ENCODE measurements at regions not wholly inside any gene's neighbourhood (a gene's known extent, or its start where the extent isn't known, plus 50 kb on each side); places are given as distances from the start of the nearest gene placed in this dataset.
"Not testable (repeated sequence)": the region's sequence is repeated elsewhere in the genome, so short reads cannot be mapped to it uniquely, and the experiment has no call there.

GRCh38 chr1:194067772-194068171 lies 881.4 kb upstream of the B3GALT2 start:
- no peak for DNase-seq (ENCODE audit: low read depth)

- no peak for DNase-seq (ENCODE audit: low read depth)
Measured at GRCh38 chr1:194062962-194063361, 876.5 kb upstream of the B3GALT2 start.

DNA sequence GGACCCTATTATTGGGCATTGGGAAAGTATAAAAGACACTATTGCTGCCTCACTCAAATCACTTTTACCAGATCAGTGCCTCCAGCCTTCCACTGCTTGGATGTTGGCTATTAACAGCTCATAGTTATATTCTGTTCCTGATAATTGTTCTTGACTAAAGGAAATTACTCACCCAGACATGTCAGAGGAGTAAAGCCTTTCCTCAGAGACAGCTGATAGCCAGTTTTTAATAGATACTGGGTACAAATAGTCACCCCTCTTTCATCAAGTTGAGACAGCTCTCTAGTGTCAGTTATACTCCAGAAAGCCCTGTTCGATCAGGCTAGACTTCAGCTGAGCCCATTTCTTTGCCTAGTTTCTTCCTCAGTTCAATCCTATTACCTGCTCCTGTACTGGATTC lies 876.1 kb upstream of the B3GALT2 start:
- DNase-seq (ENCODE audit: low read depth), result no peak

DNA sequence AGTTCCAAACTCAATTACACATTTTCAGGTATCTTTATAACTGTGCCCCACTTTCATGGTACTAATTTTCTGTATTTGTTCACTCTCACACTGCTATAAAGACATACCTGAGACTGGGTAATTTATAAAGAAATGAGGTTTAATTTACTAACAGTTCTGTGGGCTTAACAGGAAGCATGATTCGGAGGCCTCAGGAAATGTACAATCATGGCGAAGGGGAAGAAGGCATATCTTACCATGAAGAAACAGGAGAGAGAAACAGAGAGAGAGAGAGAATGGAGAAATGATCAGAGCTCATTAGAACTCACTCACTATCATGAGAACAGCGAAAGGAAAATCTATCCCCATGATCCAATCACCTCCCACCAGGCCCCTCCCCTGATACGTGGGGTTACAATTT lies 874.1 kb upstream of the B3GALT2 start:
- DNase-seq (ENCODE audit: low read depth), result no peak

- DNase-seq (ENCODE audit: low read depth), result not testable (repeated sequence)
Measured at GRCh38 chr1:194058268-194058667, 871.9 kb upstream of the B3GALT2 start.

- no peak for DNase-seq (ENCODE audit: low read depth)
Measured at GRCh38 chr1:194056169-194056568, 869.8 kb upstream of the B3GALT2 start.

DNA sequence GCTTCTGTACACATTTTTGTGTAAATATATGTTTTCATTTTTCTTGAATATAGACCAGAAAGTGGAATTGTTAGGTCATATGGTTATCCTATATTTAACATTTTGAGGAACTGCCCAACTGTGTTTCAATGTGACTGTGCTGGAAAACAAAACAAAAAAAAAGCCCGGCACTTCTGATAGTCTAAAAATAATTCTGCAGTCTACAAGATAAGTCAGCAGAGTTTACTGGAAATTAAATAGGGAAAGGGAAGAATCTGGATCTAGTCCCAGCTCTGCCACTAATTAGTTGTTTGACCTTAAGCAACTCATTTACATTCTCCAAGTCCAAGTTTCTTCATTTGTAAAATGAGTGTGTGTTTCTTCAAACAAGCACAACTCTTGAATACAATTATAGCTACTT lies 869.1 kb upstream of the B3GALT2 start:
- no peak for DNase-seq (ENCODE audit: low read depth)

GRCh38 chr1:194052514-194053338 lies 866.3 kb upstream of the B3GALT2 start:
- no peak for DNase-seq (ENCODE audit: low read depth)

- no peak for DNase-seq (ENCODE audit: low read depth)
Measured at GRCh38 chr1:194047921-194048320, 861.5 kb upstream of the B3GALT2 start.

GRCh38 chr1:194047206-194047605 lies 860.8 kb upstream of the B3GALT2 start:
- DNase-seq (ENCODE audit: low read depth), result no peak

DNA sequence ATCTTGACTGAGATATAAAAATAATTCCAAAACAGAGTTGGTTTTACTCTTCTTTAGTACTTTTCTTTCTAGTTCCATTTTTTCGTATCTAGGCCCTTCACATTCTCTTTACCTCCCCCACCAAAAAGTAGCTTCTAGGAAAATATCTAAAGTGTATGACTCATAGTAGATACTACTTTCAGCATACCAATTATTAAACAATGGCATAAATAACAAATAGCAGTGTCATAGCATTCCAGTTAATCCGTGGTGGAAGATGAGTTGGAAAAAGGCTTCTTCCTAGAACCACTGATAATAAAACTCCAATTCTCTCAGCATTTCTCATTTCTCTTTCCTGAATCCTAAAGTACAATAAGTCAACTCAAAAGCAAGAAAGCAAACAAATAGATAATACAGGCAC lies 859.0 kb upstream of the B3GALT2 start:
- no peak for DNase-seq (ENCODE audit: low read depth)

DNA sequence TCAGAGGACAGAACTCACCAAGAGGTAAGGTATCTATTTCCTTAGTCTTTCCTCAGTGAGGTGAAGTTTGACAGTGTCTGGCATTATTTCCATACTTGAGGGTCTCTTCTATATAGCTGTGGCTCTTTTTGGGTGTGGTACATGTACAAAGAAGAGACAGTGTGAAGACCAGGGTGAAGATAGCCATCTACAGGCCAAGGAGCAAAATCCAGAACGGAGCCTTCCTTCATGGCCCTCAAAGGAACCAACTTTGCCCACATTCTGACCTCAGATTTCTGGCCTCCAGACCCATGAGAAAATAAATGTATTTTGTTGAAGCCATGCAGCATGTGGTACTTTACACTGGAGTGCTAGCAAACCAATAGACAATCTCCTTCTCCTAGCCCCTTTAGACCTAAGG lies 858.5 kb upstream of the B3GALT2 start:
- DNase-seq (ENCODE audit: low read depth), result no peak

GRCh38 chr1:194043984-194044755 lies 857.8 kb upstream of the B3GALT2 start:
- DNase-seq (ENCODE audit: low read depth), result no peak

DNA sequence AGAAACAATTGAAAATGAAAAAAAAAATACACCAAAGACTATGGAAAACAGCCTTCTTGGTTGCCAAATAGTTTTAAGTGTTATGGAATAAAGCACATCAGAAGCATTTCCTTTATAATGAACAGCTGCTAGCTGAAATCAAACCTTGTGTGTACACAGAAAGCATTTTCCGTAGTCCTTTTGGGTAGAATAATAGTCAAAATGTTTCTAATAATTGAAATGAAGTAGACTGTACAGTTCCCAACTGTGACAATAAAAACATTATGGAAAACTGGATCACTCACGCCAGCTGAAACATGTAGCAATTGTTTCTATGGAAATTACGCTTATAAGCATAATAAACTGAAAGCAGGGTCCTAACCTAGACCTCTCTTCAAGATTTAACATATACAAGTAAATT lies 856.3 kb upstream of the B3GALT2 start:
- no peak for DNase-seq (ENCODE audit: low read depth)

DNA sequence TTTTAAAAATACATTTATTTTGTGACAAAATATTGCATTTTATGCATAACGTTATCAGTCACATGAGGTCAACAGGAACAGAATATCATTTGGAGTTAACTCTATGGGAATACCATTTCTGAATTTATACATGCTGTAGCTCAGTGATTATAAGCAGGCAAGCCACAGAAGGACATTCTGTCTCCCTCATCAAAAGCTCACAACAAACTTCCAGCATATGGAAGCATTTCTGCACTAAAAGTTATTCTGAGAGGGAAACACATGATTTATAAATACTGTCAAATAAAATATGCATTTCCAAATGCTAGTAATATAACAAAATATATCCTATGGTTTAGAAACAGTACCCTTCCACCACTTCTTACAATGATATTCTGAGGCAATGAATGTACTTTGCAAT lies 854.1 kb upstream of the B3GALT2 start:
- DNase-seq (ENCODE audit: low read depth), result no peak

DNA sequence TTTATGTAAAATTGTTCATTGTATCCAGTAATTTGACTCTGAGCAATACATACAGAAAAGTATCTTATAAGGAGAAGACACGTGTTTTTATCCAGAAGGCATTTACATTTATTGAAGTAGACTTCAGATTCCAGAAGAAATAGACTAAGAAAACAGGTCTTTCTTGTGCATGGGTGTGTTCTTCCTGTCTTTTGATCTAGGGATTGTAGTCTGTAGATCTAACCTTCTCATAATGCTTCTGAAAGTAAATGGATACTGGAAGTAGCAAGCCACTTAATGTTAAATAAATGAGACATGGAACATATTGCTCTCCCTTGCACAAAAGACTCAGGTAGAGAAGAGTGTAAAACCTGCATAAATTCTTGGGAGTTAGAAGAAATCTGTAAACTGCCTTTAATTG lies 853.2 kb upstream of the B3GALT2 start:
- DNase-seq (ENCODE audit: low read depth), result no peak

GRCh38 chr1:194033646-194034045 lies 847.2 kb upstream of the B3GALT2 start:
- no peak for DNase-seq (ENCODE audit: low read depth)

GRCh38 chr1:194028002-194028401 lies 841.6 kb upstream of the B3GALT2 start:
- DNase-seq (ENCODE audit: low read depth), result no peak

- DNase-seq (ENCODE audit: low read depth), result no peak
Measured at GRCh38 chr1:194026422-194026821, 840.0 kb upstream of the B3GALT2 start.

DNA sequence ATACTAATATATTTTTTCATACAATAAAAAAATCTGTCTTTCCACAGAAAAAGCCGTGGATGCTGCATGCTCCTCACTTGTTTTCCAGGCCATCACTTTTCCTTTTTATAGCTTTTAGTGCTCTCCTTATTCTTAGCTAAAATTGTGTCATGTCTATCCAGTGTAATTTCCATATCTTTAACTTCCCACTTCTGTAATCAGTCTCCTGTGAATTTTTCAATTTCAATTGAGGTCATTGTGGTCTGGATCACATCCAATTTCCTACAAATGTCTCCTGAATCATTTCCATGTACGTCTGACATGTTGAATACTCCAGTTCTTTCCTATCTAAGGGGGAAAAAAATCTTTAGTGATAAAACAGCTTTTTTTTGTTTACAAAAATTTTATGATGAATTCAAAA lies 838.2 kb upstream of the B3GALT2 start:
- DNase-seq (ENCODE audit: low read depth), result no peak

DNA sequence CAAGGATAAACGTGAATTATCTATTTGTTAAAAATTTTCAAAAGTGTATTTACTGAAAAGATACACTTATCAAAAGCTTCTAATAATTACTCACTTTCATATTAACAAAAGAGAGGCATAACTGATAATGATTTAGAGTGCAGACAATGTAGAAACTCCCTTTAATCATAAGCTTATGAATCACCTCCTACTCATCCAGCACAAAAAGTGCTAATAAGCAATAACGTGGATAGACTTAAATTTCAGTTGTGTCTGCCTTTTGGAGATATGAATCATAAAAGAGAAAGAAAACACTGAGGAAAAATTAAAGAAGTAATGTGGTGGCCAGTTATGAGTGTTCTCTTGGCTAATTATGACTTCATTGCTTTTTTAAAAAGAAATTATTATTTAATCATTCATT lies 827.6 kb upstream of the B3GALT2 start:
- no peak for DNase-seq (ENCODE audit: low read depth)

GRCh38 chr1:194013561-194013960 lies 827.1 kb upstream of the B3GALT2 start:
- DNase-seq (ENCODE audit: low read depth), result no peak

DNA sequence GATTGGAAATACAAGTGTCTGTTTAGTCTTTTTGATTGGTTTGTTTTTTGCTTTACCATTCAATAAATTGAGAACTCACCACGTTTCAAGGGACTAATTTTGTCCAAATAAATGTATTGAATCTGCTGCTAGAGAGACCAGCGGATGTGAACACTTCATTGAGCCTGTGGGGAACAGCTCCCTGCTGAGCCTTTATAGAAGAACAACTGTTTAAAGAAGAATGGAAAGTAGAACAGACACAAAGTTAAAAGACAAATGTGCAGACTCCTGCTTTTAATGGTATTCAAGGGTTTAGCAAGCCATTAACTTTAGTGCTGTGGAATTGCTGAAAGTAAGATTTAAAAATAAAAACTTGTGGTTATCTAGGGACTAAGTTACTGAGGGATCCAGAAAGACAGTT lies 817.7 kb upstream of the B3GALT2 start:
- no peak for DNase-seq (ENCODE audit: low read depth)

Data from activated T-cell treated with anti-CD3 and anti-CD28 coated beads for 1 hour (primary cell).